Thoracic aorta (tissue), 2 donors: ENCODE measurements at regions not wholly inside any gene's neighbourhood (a gene's known extent, or its start where the extent isn't known, plus 50 kb on each side); places are given as distances from the start of the nearest gene placed in this dataset.

Source experiments
- ATAC-seq: fragments of 150-250 bp; one replicate; pipeline ENCODE4 v1.8.0; 2017; ENCODE audit warnings: low read depth; ENCODE audit not compliant: insufficient number of reproducible peaks, low FRiP score
- DNase-seq: peaks from one replicate; pipeline ENCODE4 v3.0.0-alpha.2; 2020; ENCODE audit warnings: low spot score
- H3K27ac ChIP-seq, 2 donors: fragments of 200-600 bp; sonication (generic); 1 replicate in 1 of 2; 2 replicates in 1 of 2; pipeline ENCODE4 v1.5.1; 2016; ENCODE audit warnings: mild to moderate bottlenecking in 2 of 2, moderate library complexity in 2 of 2
- H3K27me3 ChIP-seq: fragments of 200-600 bp; sonication (generic); replicated peaks from 2 replicates; pipeline ENCODE4 v1.6.0; 2016; ENCODE audit warnings: mild to moderate bottlenecking; ENCODE audit not compliant: insufficient read depth
- H3K36me3 ChIP-seq: fragments of 200-600 bp; sonication (generic); one replicate; pipeline ENCODE4 v1.5.1; 2016
- H3K4me1 ChIP-seq, 2 donors: fragments of 200-600 bp; sonication (generic); 1 replicate in 1 of 2; 2 replicates in 1 of 2; pipeline versions ENCODE4 v1.5.1 to v1.6.0; 2016; ENCODE audit warnings: low read depth in 2 of 2, mild to moderate bottlenecking in 1 of 2; ENCODE audit not compliant: control insufficient read depth in 1 of 2
- H3K4me3 ChIP-seq: fragments of 200-600 bp; sonication (generic); 2 replicates; pipeline ENCODE4 v1.5.1; 2016; ENCODE audit warnings: mild to moderate bottlenecking
- H3K9me3 ChIP-seq: fragments of 200-600 bp; sonication (generic); 2 replicates; pipeline ENCODE4 v1.5.1; 2016
- CTCF ChIP-seq: fragments of 200-600 bp; sonication (generic); IDR thresholded peaks from one replicate; pipeline ENCODE4 v1.5.1; 2019; ENCODE audit warnings: antibody characterized with exemption

- Histone ChIP-seq H3K4me3 (no peak overlapping the region), H3K27me3 (no peaks in the 10 kb centered on the region), H3K9me3 (no peaks in the 10 kb centered on the region), H3K36me3 (no peaks in the 10 kb centered on the region), H3K4me1 (no peaks in the 10 kb centered on the region), H3K27ac (no peak overlapping the region)
- no peak for DNase-seq
- TF ChIP-seq CTCF = no peak
- no peak for ATAC-seq
These were observed 1012.2 kb downstream of the SQOR start for GRCh38 chr15:46647046-46647445.

- no peaks in the 10 kb centered on the region for H3K9me3 ChIP-seq
- ATAC-seq (no peak), DNase-seq (no peak)
- no peak overlapping the region for H3K27ac ChIP-seq
- no peaks in the 10 kb centered on the region for H3K4me1 ChIP-seq
- H3K27me3 ChIP-seq = no peaks in the 10 kb centered on the region
- H3K4me3 ChIP-seq = no peak overlapping the region
- no peak for TF ChIP-seq CTCF
- H3K36me3 ChIP-seq = no peaks in the 10 kb centered on the region
These were observed 1017.4 kb downstream of the SQOR start for GRCh38 chr15:46652266-46652665.

- H3K27ac ChIP-seq = no peak overlapping the region
- no peak for DNase-seq
- H3K36me3 ChIP-seq = no peaks in the 10 kb centered on the region
- no peak overlapping the region for H3K4me3 ChIP-seq
- TF ChIP-seq CTCF = no peak
- H3K4me1 ChIP-seq = no peaks in the 10 kb centered on the region
- H3K9me3 ChIP-seq = no peaks in the 10 kb centered on the region
- no peak for ATAC-seq
- no peaks in the 10 kb centered on the region for H3K27me3 ChIP-seq
These were observed 1020.2 kb downstream of the SQOR start for GRCh38 chr15:46654993-46655392.

- Histone ChIP-seq H3K9me3 (no peaks in the 10 kb centered on the region), H3K4me1 (no peaks in the 10 kb centered on the region), H3K27ac (no peak overlapping the region), H3K36me3 (no peaks in the 10 kb centered on the region), H3K27me3 (no peaks in the 10 kb centered on the region), H3K4me3 (no peak overlapping the region)
- no peak for TF ChIP-seq CTCF
- no peak for ATAC-seq
- DNase-seq = no peak
These were observed 1025.4 kb downstream of the SQOR start for GRCh38 chr15:46660096-46660842.

GRCh38 chr15:46670258-46670657 is 1035.4 kb downstream of the SQOR start:
- no peak overlapping the region for H3K4me3 ChIP-seq
- H3K27me3 ChIP-seq = no peaks in the 10 kb centered on the region
- no peaks in the 10 kb centered on the region for H3K4me1 ChIP-seq
- DNase-seq (no peak), ATAC-seq (no peak)
- TF ChIP-seq CTCF = no peak
- H3K9me3 ChIP-seq = no peaks in the 10 kb centered on the region
- no peaks in the 10 kb centered on the region for H3K36me3 ChIP-seq
- no peak overlapping the region for H3K27ac ChIP-seq
